ENCODE measurements at regions not wholly inside any gene's neighbourhood (a gene's known extent, or its start where the extent isn't known, plus 50 kb on each side); places are given as distances from the start of the nearest gene placed in this dataset.

- peaks cover 5% of the 10 kb centered on the region for H3K4me1 Mint-ChIP-seq (ENCODE audit: unreplicated experiment)
- no peak overlapping the region for H3K27ac Mint-ChIP-seq (ENCODE audit: unreplicated experiment)
- no peak for DNase-seq (ENCODE audit: extremely low spot score, unreplicated experiment)
- H3K9me3 Mint-ChIP-seq (ENCODE audit: unreplicated experiment), result peaks cover 9% of the 10 kb centered on the region
- no peak overlapping the region for H3K4me3 Mint-ChIP-seq (ENCODE audit: unreplicated experiment)
- peaks cover 6% of the 10 kb centered on the region for H3K27me3 Mint-ChIP-seq (ENCODE audit: unreplicated experiment)
- H3K36me3 Mint-ChIP-seq (ENCODE audit: unreplicated experiment), result no peaks in the 10 kb centered on the region
- TF ChIP-seq, protein P1, sequence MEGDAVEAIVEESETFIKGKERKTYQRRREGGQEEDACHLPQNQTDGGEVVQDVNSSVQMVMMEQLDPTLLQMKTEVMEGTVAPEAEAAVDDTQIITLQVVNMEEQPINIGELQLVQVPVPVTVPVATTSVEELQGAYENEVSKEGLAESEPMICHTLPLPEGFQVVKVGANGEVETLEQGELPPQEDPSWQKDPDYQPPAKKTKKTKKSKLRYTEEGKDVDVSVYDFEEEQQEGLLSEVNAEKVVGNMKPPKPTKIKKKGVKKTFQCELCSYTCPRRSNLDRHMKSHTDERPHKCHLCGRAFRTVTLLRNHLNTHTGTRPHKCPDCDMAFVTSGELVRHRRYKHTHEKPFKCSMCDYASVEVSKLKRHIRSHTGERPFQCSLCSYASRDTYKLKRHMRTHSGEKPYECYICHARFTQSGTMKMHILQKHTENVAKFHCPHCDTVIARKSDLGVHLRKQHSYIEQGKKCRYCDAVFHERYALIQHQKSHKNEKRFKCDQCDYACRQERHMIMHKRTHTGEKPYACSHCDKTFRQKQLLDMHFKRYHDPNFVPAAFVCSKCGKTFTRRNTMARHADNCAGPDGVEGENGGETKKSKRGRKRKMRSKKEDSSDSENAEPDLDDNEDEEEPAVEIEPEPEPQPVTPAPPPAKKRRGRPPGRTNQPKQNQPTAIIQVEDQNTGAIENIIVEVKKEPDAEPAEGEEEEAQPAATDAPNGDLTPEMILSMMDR (IDR thresholded peaks at IDR 0.05), result no peak
Observed at GRCh38 chr12:78383414-78383813, 481.2 kb upstream of the SYT1 start.

GRCh38 chr12:78384541-78384940, 480.0 kb upstream of the SYT1 start:
- DNase-seq (ENCODE audit: extremely low spot score, unreplicated experiment), result no peak
- Mint-ChIP-seq H3K4me3 (ENCODE audit: unreplicated experiment) (no peak overlapping the region), H3K36me3 (ENCODE audit: unreplicated experiment) (no peaks in the 10 kb centered on the region), H3K4me1 (ENCODE audit: unreplicated experiment) (peaks cover 5% of the 10 kb centered on the region), H3K27me3 (ENCODE audit: unreplicated experiment) (peaks cover 6% of the 10 kb centered on the region), H3K9me3 (ENCODE audit: unreplicated experiment) (peaks cover 6% of the 10 kb centered on the region), H3K27ac (ENCODE audit: unreplicated experiment) (no peak overlapping the region)
- TF ChIP-seq, protein P1 (IDR thresholded peaks at IDR 0.05), result no peak

DNA sequence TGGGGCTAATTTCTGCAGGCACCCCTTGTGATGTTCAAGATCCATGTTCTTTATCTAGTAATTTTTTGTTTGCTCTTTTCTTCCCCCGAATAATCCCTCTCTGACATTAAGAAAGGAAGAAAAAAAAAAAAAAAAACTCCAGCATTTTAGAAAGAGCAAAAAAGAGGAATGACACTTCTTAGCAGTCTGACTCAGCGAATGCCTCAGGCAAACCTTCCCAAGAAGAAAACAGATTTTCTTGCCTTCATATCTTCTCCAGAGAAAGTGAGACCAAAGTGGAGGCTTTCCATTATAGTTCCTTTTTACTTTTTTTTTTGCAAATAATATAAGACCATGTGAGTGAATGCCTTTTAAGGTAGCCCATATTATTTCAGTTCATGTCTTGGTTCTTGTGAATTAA, 479.0 kb upstream of the SYT1 start:
- peaks cover 5% of the 10 kb centered on the region for H3K4me1 Mint-ChIP-seq (ENCODE audit: unreplicated experiment)
- no peak overlapping the region for H3K4me3 Mint-ChIP-seq (ENCODE audit: unreplicated experiment)
- H3K36me3 Mint-ChIP-seq (ENCODE audit: unreplicated experiment), result no peaks in the 10 kb centered on the region
- no peak overlapping the region for H3K27ac Mint-ChIP-seq (ENCODE audit: unreplicated experiment)
- TF ChIP-seq, protein P1 (IDR thresholded peaks at IDR 0.05), result no peak
- DNase-seq (ENCODE audit: extremely low spot score, unreplicated experiment), result no peak
- H3K27me3 Mint-ChIP-seq (ENCODE audit: unreplicated experiment), result peaks cover 5% of the 10 kb centered on the region
- peaks cover 3% of the 10 kb centered on the region for H3K9me3 Mint-ChIP-seq (ENCODE audit: unreplicated experiment)

GRCh38 chr12:78386871-78387270, 477.7 kb upstream of the SYT1 start:
- H3K27ac Mint-ChIP-seq (ENCODE audit: unreplicated experiment), result no peak overlapping the region
- H3K36me3 Mint-ChIP-seq (ENCODE audit: unreplicated experiment), result no peaks in the 10 kb centered on the region
- no peak for DNase-seq (ENCODE audit: extremely low spot score, unreplicated experiment)
- peaks cover 5% of the 10 kb centered on the region for H3K27me3 Mint-ChIP-seq (ENCODE audit: unreplicated experiment)
- H3K4me3 Mint-ChIP-seq (ENCODE audit: unreplicated experiment), result no peak overlapping the region
- peaks cover 5% of the 10 kb centered on the region for H3K4me1 Mint-ChIP-seq (ENCODE audit: unreplicated experiment)
- H3K9me3 Mint-ChIP-seq (ENCODE audit: unreplicated experiment), result peaks cover 3% of the 10 kb centered on the region
- TF ChIP-seq, protein P1 (IDR thresholded peaks at IDR 0.05), result no peak

DNA sequence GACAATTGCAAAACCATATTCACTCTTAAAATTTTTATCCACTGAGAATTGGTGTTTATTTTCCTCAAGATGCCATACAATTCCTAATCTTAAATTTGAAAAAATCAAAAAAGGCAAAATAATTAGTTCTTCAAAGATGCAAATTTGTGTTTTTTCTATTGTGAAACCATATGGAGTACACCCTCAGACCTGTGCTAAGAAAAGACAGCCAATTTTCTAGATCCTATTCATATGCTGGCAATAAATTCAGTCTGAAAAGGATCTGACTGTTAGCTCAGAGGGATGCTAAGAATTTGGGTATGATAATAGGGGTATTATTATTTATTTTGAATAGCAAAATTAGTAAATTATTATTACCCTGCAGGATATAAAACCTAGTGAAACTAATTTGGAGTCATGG, 476.9 kb upstream of the SYT1 start:
- DNase-seq (ENCODE audit: extremely low spot score, unreplicated experiment), result no peak
- TF ChIP-seq, protein P1 (IDR thresholded peaks at IDR 0.05), result no peak
- Mint-ChIP-seq H3K4me3 (ENCODE audit: unreplicated experiment) (no peak overlapping the region), H3K4me1 (ENCODE audit: unreplicated experiment) (peaks cover 5% of the 10 kb centered on the region), H3K36me3 (ENCODE audit: unreplicated experiment) (no peaks in the 10 kb centered on the region), H3K27me3 (ENCODE audit: unreplicated experiment) (peaks cover 5% of the 10 kb centered on the region), H3K9me3 (ENCODE audit: unreplicated experiment) (peaks cover 3% of the 10 kb centered on the region), H3K27ac (ENCODE audit: unreplicated experiment) (no peak overlapping the region)

Measured in osteocyte (in vitro differentiated cells).